ENCODE measurements at regions not wholly inside any gene's neighbourhood (a gene's known extent, or its start where the extent isn't known, plus 50 kb on each side); places are given as distances from the start of the nearest gene placed in this dataset.

- no peak overlapping the region for H3K4me2 ChIP-seq (ENCODE audit: insufficient read depth, insufficient read length, low read length)
- H3T11ph ChIP-seq (ENCODE audit: low read length), result no peak overlapping the region
- Mint-ChIP-seq H3K36me3 (ENCODE audit: insufficient read depth in 1 of 3, low read depth in 3 of 3) (peaks cover 0 to 13% (median 7%) of the 10 kb centered on the region in 3 experiments; a peak in 3 of 7 replicates), H3K27ac (no peak overlapping the region), H3K9me3 (peaks cover 3 to 17% of the 10 kb centered on the region in 2 experiments; a peak in 4 of 5 replicates), H3K4me1 (peaks cover 8 to 12% of the 10 kb centered on the region in 2 experiments), H3K4me3 (no peak overlapping the region), H3K27me3 (ENCODE audit: low read depth) (peaks cover 5% of the 10 kb centered on the region)
- H4K91ac ChIP-seq (ENCODE audit: insufficient read length, low read depth, low read length), result no peak overlapping the region
- H2BK12ac ChIP-seq (ENCODE audit: insufficient read length, low read depth, low read length), result no peak overlapping the region
- no peaks in the 10 kb centered on the region for H4K20me1 ChIP-seq (ENCODE audit: control insufficient read depth, insufficient read depth, insufficient read length)
- H2BK120ac ChIP-seq (ENCODE audit: low read depth, low read length, poor library complexity, severe bottlenecking), result no peak overlapping the region
- WGBS (ENCODE audit: extremely low coverage, insufficient read length, low lambda C conversion rate), result no CpG with 5 or more reads among the region's 5 CpGs
- no peak overlapping the region for H2BK5ac ChIP-seq (ENCODE audit: insufficient read length, low read length)
- no peaks in the 10 kb centered on the region for H3K27me3 ChIP-seq (ENCODE audit: insufficient read depth, low read length)
- TF ChIP-seq, protein P1, sequence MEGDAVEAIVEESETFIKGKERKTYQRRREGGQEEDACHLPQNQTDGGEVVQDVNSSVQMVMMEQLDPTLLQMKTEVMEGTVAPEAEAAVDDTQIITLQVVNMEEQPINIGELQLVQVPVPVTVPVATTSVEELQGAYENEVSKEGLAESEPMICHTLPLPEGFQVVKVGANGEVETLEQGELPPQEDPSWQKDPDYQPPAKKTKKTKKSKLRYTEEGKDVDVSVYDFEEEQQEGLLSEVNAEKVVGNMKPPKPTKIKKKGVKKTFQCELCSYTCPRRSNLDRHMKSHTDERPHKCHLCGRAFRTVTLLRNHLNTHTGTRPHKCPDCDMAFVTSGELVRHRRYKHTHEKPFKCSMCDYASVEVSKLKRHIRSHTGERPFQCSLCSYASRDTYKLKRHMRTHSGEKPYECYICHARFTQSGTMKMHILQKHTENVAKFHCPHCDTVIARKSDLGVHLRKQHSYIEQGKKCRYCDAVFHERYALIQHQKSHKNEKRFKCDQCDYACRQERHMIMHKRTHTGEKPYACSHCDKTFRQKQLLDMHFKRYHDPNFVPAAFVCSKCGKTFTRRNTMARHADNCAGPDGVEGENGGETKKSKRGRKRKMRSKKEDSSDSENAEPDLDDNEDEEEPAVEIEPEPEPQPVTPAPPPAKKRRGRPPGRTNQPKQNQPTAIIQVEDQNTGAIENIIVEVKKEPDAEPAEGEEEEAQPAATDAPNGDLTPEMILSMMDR (conservative IDR thresholded peaks at IDR 0.05), result no peak
- DNase-seq, result no peak
- no peak overlapping the region for H3K14ac ChIP-seq (ENCODE audit: insufficient read depth, low read length)
- H2AFZ ChIP-seq (ENCODE audit: low read length), result no peak overlapping the region
- H3K9ac ChIP-seq (ENCODE audit: extremely low read depth, insufficient read length, low read length), result no peak overlapping the region
- no peak overlapping the region for H2BK20ac ChIP-seq (ENCODE audit: low read depth, low read length, poor library complexity, severe bottlenecking)
- H3K4ac ChIP-seq (ENCODE audit: low read depth, low read length), result no peak overlapping the region
- no peaks in the 10 kb centered on the region for H3K79me1 ChIP-seq (ENCODE audit: insufficient read depth, low read depth, low read length, poor library complexity, severe bottlenecking)
- H3K9me3 ChIP-seq (ENCODE audit: control insufficient read depth, low read depth, low read length), result no peaks in the 10 kb centered on the region
- no peak overlapping the region for H2AK5ac ChIP-seq (ENCODE audit: insufficient read length, low read length)
- H4K5ac ChIP-seq (ENCODE audit: insufficient read length, low read depth, low read length), result no peak overlapping the region
- H3K79me2 ChIP-seq (ENCODE audit: insufficient read depth, low read length), result no peaks in the 10 kb centered on the region
- no peaks in the 10 kb centered on the region; the same call in 1 of the 2 replicates for H3K4me1 ChIP-seq (ENCODE audit: insufficient read depth, low read length)
- no peak overlapping the region for H3K18ac ChIP-seq (ENCODE audit: insufficient read length, low read depth, low read length)
- no peak overlapping the region for H3K23ac ChIP-seq (ENCODE audit: insufficient read length, low read depth, low read length)
- H2BK15ac ChIP-seq (ENCODE audit: low read depth, low read length), result no peak overlapping the region
- no peak overlapping the region for H4K8ac ChIP-seq (replicated peaks; ENCODE audit: insufficient read length, low read depth, low read length)
- no peaks in the 10 kb centered on the region for H3K23me2 ChIP-seq (ENCODE audit: insufficient read length, low read depth, low read length, poor library complexity, severe bottlenecking)
- H3K27ac ChIP-seq (ENCODE audit: insufficient read length, low read depth, low read length), result no peak overlapping the region
- no peak overlapping the region for H3K56ac ChIP-seq (ENCODE audit: insufficient read length, low read depth, low read length)
Observed at GRCh38 chr5:5069851-5070250, 70.3 kb upstream of the ADAMTS16 start.

Measured in H9 (cell line).